Astrocyte (in vitro differentiated cells and primary cell): ENCODE measurements at regions not wholly inside any gene's neighbourhood (a gene's known extent, or its start where the extent isn't known, plus 50 kb on each side); places are given as distances from the start of the nearest gene placed in this dataset.

Source experiments
- EZH2 ChIP-seq: IDR thresholded peaks from 2 replicates; pipeline ENCODE4 v1.6.1; 2012; ENCODE audit warnings: mild to moderate bottlenecking, low read length, inconsistent platforms; ENCODE audit not compliant: insufficient read depth
- TF ChIP-seq, protein P1 (sequence below): IDR thresholded peaks from 2 replicates; pipeline ENCODE4 v1.5.1; 2011; ENCODE audit warnings: low read depth, mild to moderate bottlenecking, inconsistent platforms, low read length, moderate library complexity; ENCODE audit not compliant: insufficient read depth

GRCh38 chr6:66965227-66965626, 1258.2 kb upstream of the EYS start:
- TF ChIP-seq, protein P1, sequence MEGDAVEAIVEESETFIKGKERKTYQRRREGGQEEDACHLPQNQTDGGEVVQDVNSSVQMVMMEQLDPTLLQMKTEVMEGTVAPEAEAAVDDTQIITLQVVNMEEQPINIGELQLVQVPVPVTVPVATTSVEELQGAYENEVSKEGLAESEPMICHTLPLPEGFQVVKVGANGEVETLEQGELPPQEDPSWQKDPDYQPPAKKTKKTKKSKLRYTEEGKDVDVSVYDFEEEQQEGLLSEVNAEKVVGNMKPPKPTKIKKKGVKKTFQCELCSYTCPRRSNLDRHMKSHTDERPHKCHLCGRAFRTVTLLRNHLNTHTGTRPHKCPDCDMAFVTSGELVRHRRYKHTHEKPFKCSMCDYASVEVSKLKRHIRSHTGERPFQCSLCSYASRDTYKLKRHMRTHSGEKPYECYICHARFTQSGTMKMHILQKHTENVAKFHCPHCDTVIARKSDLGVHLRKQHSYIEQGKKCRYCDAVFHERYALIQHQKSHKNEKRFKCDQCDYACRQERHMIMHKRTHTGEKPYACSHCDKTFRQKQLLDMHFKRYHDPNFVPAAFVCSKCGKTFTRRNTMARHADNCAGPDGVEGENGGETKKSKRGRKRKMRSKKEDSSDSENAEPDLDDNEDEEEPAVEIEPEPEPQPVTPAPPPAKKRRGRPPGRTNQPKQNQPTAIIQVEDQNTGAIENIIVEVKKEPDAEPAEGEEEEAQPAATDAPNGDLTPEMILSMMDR = no peak
- TF ChIP-seq EZH2 = no peak
